ENCODE measurements at regions not wholly inside any gene's neighbourhood (a gene's known extent, or its start where the extent isn't known, plus 50 kb on each side); places are given as distances from the start of the nearest gene placed in this dataset.

GRCh38 chr4:115259642-115260041 is 146.2 kb upstream of the NDST4 start:
- POLR2A ChIA-PET = no interaction called here
- peak in 1 of 3 donors; percentile 8 for DNase-seq
- H3K9me3 ChIP-seq (ENCODE audit: control extremely low read depth in 1 of 5, control insufficient read depth in 4 of 5, insufficient read depth in 2 of 5, low read depth in 1 of 5, low read length in 4 of 5) = peaks cover 0 to 2% (median 0%) of the 10 kb centered on the region in 5 experiments
- peaks cover 0 to 3% (median 0%) of the 10 kb centered on the region in 4 experiments for H3K36me3 ChIP-seq (ENCODE audit: control insufficient read depth in 4 of 4, insufficient read depth in 4 of 4, low read length in 3 of 4)
- no peak overlapping the region for H3K4me3 ChIP-seq (ENCODE audit: control insufficient read depth in 1 of 7, extremely low read depth in 1 of 7, insufficient read depth in 4 of 7, low read depth in 2 of 7, low read length in 6 of 7)
- no peak overlapping the region for H3K27ac ChIP-seq (ENCODE audit: insufficient read depth in 1 of 2, low read depth in 1 of 2, low read length in 2 of 2, poor library complexity in 1 of 2, severe bottlenecking in 2 of 2)
- no peaks in the 10 kb centered on the region for H3K4me1 ChIP-seq (ENCODE audit: control extremely low read depth in 1 of 4, control insufficient read depth in 4 of 4, insufficient read depth in 4 of 4, low read length in 3 of 4)
- CTCF ChIA-PET = no interaction called here
- no CpG with 5 or more reads among the region's 2 CpGs for WGBS (ENCODE audit: insufficient coverage)
- H3K27me3 ChIP-seq (replicated peaks in 2 of 5; ENCODE audit: control insufficient read depth in 4 of 5, insufficient read depth in 5 of 5, low read length in 4 of 5) = no peaks in the 10 kb centered on the region

DNA sequence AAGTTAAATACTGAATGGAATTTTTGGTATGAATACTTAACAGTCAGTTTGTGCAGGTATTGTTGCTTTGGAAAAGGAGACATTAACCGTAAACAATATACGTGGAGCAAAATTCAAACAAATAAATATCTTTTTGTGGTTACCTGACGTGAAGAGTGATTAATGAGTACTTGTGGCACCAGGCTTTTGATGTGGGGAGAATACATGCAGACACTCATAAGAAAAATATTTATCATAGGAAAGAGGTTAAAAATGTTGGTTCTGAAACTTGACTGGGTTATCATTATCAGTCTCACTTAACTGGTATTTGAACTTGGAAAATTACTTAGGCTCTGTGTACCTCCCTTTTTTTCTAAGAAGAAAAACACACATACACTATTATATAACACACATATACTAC is 136.4 kb upstream of the NDST4 start:
- ChIA-PET POLR2A (no interaction called here), CTCF (no interaction called here)
- Histone ChIP-seq H3K9me3 (ENCODE audit: control extremely low read depth in 1 of 5, control insufficient read depth in 4 of 5, insufficient read depth in 2 of 5, low read depth in 1 of 5, low read length in 4 of 5) (peaks cover 0 to 2% (median 0%) of the 10 kb centered on the region in 5 experiments), H3K4me3 (ENCODE audit: control insufficient read depth in 1 of 7, extremely low read depth in 1 of 7, insufficient read depth in 4 of 7, low read depth in 2 of 7, low read length in 6 of 7) (no peak overlapping the region), H3K27ac (ENCODE audit: insufficient read depth in 1 of 2, low read depth in 1 of 2, low read length in 2 of 2, poor library complexity in 1 of 2, severe bottlenecking in 2 of 2) (no peak overlapping the region), H3K27me3 (replicated peaks in 2 of 5; ENCODE audit: control insufficient read depth in 4 of 5, insufficient read depth in 5 of 5, low read length in 4 of 5) (no peaks in the 10 kb centered on the region), H3K36me3 (ENCODE audit: control insufficient read depth in 4 of 4, insufficient read depth in 4 of 4, low read length in 3 of 4) (no peaks in the 10 kb centered on the region), H3K4me1 (ENCODE audit: control extremely low read depth in 1 of 4, control insufficient read depth in 4 of 4, insufficient read depth in 4 of 4, low read length in 3 of 4) (no peaks in the 10 kb centered on the region)
- DNase-seq = no peak
- WGBS (ENCODE audit: insufficient coverage) = no CpG with 5 or more reads among the region's 3 CpGs

- CTCF ChIA-PET = interaction anchor here (0.5 to 3.4 kb wide), 9 partner anchors 12 to 618 kb away, joined by 3 to 35 read pairs (median 4); no protein-coding TSS in a partner anchor
- Histone ChIP-seq H3K4me1 (ENCODE audit: control extremely low read depth in 1 of 4, control insufficient read depth in 4 of 4, insufficient read depth in 4 of 4, low read length in 3 of 4) (peaks cover 2 to 35% (median 20%) of the 10 kb centered on the region in 4 experiments), H3K9me3 (ENCODE audit: control extremely low read depth in 1 of 5, control insufficient read depth in 4 of 5, insufficient read depth in 2 of 5, low read depth in 1 of 5, low read length in 4 of 5) (no peaks in the 10 kb centered on the region), H3K4me3 (ENCODE audit: control insufficient read depth in 1 of 7, extremely low read depth in 1 of 7, insufficient read depth in 4 of 7, low read depth in 2 of 7, low read length in 6 of 7) (peak overlapping the region in 1 of 7 experiments; percentile 28), H3K27ac (ENCODE audit: insufficient read depth in 1 of 2, low read depth in 1 of 2, low read length in 2 of 2, poor library complexity in 1 of 2, severe bottlenecking in 2 of 2) (no peak overlapping the region), H3K36me3 (ENCODE audit: control insufficient read depth in 4 of 4, insufficient read depth in 4 of 4, low read length in 3 of 4) (no peaks in the 10 kb centered on the region), H3K27me3 (replicated peaks in 2 of 5; ENCODE audit: control insufficient read depth in 4 of 5, insufficient read depth in 5 of 5, low read length in 4 of 5) (no peaks in the 10 kb centered on the region)
- POLR2A ChIA-PET = no interaction called here
- peak; percentile 50 to 69 (median 65) for DNase-seq
- WGBS (ENCODE audit: insufficient coverage) = no CpG with 5 or more reads among the region's 3 CpGs
Observed at GRCh38 chr4:115234405-115235093, 121.1 kb upstream of the NDST4 start.

- no peaks in the 10 kb centered on the region for H3K36me3 ChIP-seq (ENCODE audit: control insufficient read depth in 4 of 4, insufficient read depth in 4 of 4, low read length in 3 of 4)
- H3K9me3 ChIP-seq (ENCODE audit: control extremely low read depth in 1 of 5, control insufficient read depth in 4 of 5, insufficient read depth in 2 of 5, low read depth in 1 of 5, low read length in 4 of 5) = no peaks in the 10 kb centered on the region
- H3K27me3 ChIP-seq (replicated peaks in 2 of 5; ENCODE audit: control insufficient read depth in 4 of 5, insufficient read depth in 5 of 5, low read length in 4 of 5) = no peaks in the 10 kb centered on the region
- ChIA-PET POLR2A (no interaction called here), CTCF (interaction anchor here (0.9 to 3.4 kb wide), 8 partner anchors 11 to 619 kb away, joined by 3 to 35 read pairs (median 4); no protein-coding TSS in a partner anchor)
- H3K4me1 ChIP-seq (ENCODE audit: control extremely low read depth in 1 of 4, control insufficient read depth in 4 of 4, insufficient read depth in 4 of 4, low read length in 3 of 4) = peaks cover 2 to 39% (median 20%) of the 10 kb centered on the region in 4 experiments
- no peak overlapping the region for H3K4me3 ChIP-seq (ENCODE audit: control insufficient read depth in 1 of 7, extremely low read depth in 1 of 7, insufficient read depth in 4 of 7, low read depth in 2 of 7, low read length in 6 of 7)
- WGBS (ENCODE audit: insufficient coverage) = no CpG with 5 or more reads among the region's 2 CpGs
- peak in 2 of 3 donors; percentile 29 to 48 for DNase-seq
- H3K27ac ChIP-seq (ENCODE audit: insufficient read depth in 1 of 2, low read depth in 1 of 2, low read length in 2 of 2, poor library complexity in 1 of 2, severe bottlenecking in 2 of 2) = no peak overlapping the region
Observed at GRCh38 chr4:115233600-115233999, 120.2 kb upstream of the NDST4 start.

DNA sequence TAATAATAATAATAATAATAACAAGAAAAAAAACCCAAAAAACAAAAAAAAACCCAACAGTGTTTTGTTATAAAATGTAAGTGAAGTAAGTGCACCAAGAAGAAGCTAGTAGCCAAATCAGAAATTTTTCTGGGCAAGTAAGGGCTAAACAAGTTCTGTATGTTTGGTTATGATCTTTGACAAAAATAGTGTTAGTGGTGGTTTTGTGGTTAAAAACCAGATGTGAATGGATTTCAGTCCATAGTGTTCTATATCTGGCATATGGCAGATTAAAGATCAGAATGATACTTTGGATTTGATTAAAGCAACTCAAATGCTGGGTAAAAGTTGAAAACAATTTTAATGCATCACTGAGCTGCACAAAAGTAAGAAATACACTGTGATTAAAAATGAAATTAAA is 116.5 kb upstream of the NDST4 start:
- peak in 2 of 3 donors; percentile 14 to 15 for DNase-seq
- Histone ChIP-seq H3K9me3 (ENCODE audit: control extremely low read depth in 1 of 5, control insufficient read depth in 4 of 5, insufficient read depth in 2 of 5, low read depth in 1 of 5, low read length in 4 of 5) (peaks cover 0 to 4% (median 0%) of the 10 kb centered on the region in 5 experiments), H3K4me1 (ENCODE audit: control extremely low read depth in 1 of 4, control insufficient read depth in 4 of 4, insufficient read depth in 4 of 4, low read length in 3 of 4) (peaks cover 2 to 36% (median 16%) of the 10 kb centered on the region in 4 experiments), H3K4me3 (ENCODE audit: control insufficient read depth in 1 of 7, extremely low read depth in 1 of 7, insufficient read depth in 4 of 7, low read depth in 2 of 7, low read length in 6 of 7) (no peak overlapping the region), H3K36me3 (ENCODE audit: control insufficient read depth in 4 of 4, insufficient read depth in 4 of 4, low read length in 3 of 4) (no peaks in the 10 kb centered on the region), H3K27me3 (replicated peaks in 2 of 5; ENCODE audit: control insufficient read depth in 4 of 5, insufficient read depth in 5 of 5, low read length in 4 of 5) (no peaks in the 10 kb centered on the region), H3K27ac (ENCODE audit: insufficient read depth in 1 of 2, low read depth in 1 of 2, low read length in 2 of 2, poor library complexity in 1 of 2, severe bottlenecking in 2 of 2) (no peak overlapping the region)
- ChIA-PET POLR2A (no interaction called here), CTCF (interaction anchor here (0.7 to 1.4 kb wide), 3 partner anchors 307 to 992 kb away, joined by 3 to 4 read pairs (median 3); no protein-coding TSS in a partner anchor)

DNA sequence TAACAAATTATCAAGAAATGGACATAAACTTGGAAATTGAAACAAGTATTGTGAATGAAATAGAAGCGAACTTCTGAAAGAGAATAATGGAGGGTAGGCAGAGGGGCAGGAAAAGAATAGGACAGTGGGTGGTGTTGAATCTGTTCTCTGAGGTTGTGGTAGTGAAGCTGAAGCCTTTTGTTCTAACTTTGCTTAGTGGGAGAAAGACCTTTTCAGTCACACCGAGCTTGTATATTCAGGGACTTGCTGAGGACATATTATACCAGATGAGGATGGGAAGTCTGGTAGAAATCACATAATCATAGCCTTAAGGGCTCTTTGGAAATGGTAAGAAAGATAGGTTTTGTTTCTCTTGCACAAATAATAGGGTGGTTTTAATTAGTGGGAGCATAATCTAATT is 115.4 kb upstream of the NDST4 start:
- 87% methylated on average over 2 of the region's 2 CpGs for WGBS (ENCODE audit: insufficient coverage)
- CTCF ChIA-PET = interaction anchor here (1.4 kb wide), 1 partner anchor 624 kb away, joined by 3 read pairs; no protein-coding TSS in a partner anchor
- H3K36me3 ChIP-seq (ENCODE audit: control insufficient read depth in 4 of 4, insufficient read depth in 4 of 4, low read length in 3 of 4) = no peaks in the 10 kb centered on the region
- POLR2A ChIA-PET = no interaction called here
- H3K4me3 ChIP-seq (ENCODE audit: control insufficient read depth in 1 of 7, extremely low read depth in 1 of 7, insufficient read depth in 4 of 7, low read depth in 2 of 7, low read length in 6 of 7) = no peak overlapping the region
- DNase-seq = no peak
- no peaks in the 10 kb centered on the region for H3K27me3 ChIP-seq (replicated peaks in 2 of 5; ENCODE audit: control insufficient read depth in 4 of 5, insufficient read depth in 5 of 5, low read length in 4 of 5)
- no peak overlapping the region for H3K27ac ChIP-seq (ENCODE audit: insufficient read depth in 1 of 2, low read depth in 1 of 2, low read length in 2 of 2, poor library complexity in 1 of 2, severe bottlenecking in 2 of 2)
- H3K4me1 ChIP-seq (ENCODE audit: control extremely low read depth in 1 of 4, control insufficient read depth in 4 of 4, insufficient read depth in 4 of 4, low read length in 3 of 4) = peaks cover 2 to 26% (median 8%) of the 10 kb centered on the region in 4 experiments
- peaks cover 0 to 4% (median 0%) of the 10 kb centered on the region in 5 experiments for H3K9me3 ChIP-seq (ENCODE audit: control extremely low read depth in 1 of 5, control insufficient read depth in 4 of 5, insufficient read depth in 2 of 5, low read depth in 1 of 5, low read length in 4 of 5)

- DNase-seq = no peak
- H3K4me1 ChIP-seq (ENCODE audit: control extremely low read depth in 1 of 4, control insufficient read depth in 4 of 4, insufficient read depth in 4 of 4, low read length in 3 of 4) = peaks cover 0 to 21% (median 3%) of the 10 kb centered on the region in 4 experiments
- no peak overlapping the region for H3K4me3 ChIP-seq (ENCODE audit: control insufficient read depth in 1 of 7, extremely low read depth in 1 of 7, insufficient read depth in 4 of 7, low read depth in 2 of 7, low read length in 6 of 7)
- WGBS (ENCODE audit: insufficient coverage) = 96% methylated on average over 3 of the region's 4 CpGs
- no peak overlapping the region for H3K27ac ChIP-seq (ENCODE audit: insufficient read depth in 1 of 2, low read depth in 1 of 2, low read length in 2 of 2, poor library complexity in 1 of 2, severe bottlenecking in 2 of 2)
- H3K27me3 ChIP-seq (replicated peaks in 2 of 5; ENCODE audit: control insufficient read depth in 4 of 5, insufficient read depth in 5 of 5, low read length in 4 of 5) = no peaks in the 10 kb centered on the region
- peaks cover 0 to 4% (median 0%) of the 10 kb centered on the region in 5 experiments for H3K9me3 ChIP-seq (ENCODE audit: control extremely low read depth in 1 of 5, control insufficient read depth in 4 of 5, insufficient read depth in 2 of 5, low read depth in 1 of 5, low read length in 4 of 5)
- CTCF ChIA-PET = interaction anchor here (0.9 kb wide), 1 partner anchor 12 kb away, joined by 4 read pairs; no protein-coding TSS in a partner anchor
- H3K36me3 ChIP-seq (ENCODE audit: control insufficient read depth in 4 of 4, insufficient read depth in 4 of 4, low read length in 3 of 4) = no peaks in the 10 kb centered on the region
- POLR2A ChIA-PET = no interaction called here
Observed at GRCh38 chr4:115222061-115222460, 108.6 kb upstream of the NDST4 start.

Data from common myeloid progenitor, CD34-positive (primary cell).